ENCODE measurements at regions not wholly inside any gene's neighbourhood (a gene's known extent, or its start where the extent isn't known, plus 50 kb on each side); places are given as distances from the start of the nearest gene placed in this dataset.

DNA sequence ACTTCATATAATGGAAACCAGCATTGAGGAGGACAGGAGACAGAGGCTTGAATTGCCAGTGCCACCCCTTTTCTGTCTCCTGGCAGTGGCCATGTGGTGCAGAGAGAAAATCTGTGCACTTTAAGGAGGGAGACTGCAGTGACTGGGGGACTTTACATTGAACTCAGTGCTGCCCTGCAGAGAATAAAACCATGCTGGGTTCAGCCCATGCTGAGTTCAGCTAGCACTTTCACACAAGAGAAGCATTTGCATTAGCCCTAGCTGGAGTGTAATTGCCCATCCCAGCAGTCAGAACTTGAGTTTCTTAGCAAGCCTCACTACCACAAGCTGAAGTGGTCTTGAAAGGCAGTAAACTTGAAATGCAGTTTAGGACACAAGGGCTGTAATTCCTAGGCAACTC, 677.5 kb downstream of the ZPLD1 start:
- no peak for TF ChIP-seq POLR2A (IDR thresholded peaks at IDR 0.05)
- TF ChIP-seq, protein P1, sequence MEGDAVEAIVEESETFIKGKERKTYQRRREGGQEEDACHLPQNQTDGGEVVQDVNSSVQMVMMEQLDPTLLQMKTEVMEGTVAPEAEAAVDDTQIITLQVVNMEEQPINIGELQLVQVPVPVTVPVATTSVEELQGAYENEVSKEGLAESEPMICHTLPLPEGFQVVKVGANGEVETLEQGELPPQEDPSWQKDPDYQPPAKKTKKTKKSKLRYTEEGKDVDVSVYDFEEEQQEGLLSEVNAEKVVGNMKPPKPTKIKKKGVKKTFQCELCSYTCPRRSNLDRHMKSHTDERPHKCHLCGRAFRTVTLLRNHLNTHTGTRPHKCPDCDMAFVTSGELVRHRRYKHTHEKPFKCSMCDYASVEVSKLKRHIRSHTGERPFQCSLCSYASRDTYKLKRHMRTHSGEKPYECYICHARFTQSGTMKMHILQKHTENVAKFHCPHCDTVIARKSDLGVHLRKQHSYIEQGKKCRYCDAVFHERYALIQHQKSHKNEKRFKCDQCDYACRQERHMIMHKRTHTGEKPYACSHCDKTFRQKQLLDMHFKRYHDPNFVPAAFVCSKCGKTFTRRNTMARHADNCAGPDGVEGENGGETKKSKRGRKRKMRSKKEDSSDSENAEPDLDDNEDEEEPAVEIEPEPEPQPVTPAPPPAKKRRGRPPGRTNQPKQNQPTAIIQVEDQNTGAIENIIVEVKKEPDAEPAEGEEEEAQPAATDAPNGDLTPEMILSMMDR (IDR thresholded peaks at IDR 0.05) = no peak
